AG08396 (cell line): ENCODE measurements at regions not wholly inside any gene's neighbourhood (a gene's known extent, or its start where the extent isn't known, plus 50 kb on each side); places are given as distances from the start of the nearest gene placed in this dataset.
A peak's percentile ranks its signal among the peaks of the same experiment; 100 is the strongest.

Source experiments
- DNase-seq: peaks from one replicate; pipeline ENCODE4 v3.0.0; 2012; ENCODE audit warnings: low spot score, mixed read lengths

- peak; percentile 37 for DNase-seq
Observed at GRCh38 chr2:57720728-57721627, 325.6 kb upstream of the VRK2 start.

DNA sequence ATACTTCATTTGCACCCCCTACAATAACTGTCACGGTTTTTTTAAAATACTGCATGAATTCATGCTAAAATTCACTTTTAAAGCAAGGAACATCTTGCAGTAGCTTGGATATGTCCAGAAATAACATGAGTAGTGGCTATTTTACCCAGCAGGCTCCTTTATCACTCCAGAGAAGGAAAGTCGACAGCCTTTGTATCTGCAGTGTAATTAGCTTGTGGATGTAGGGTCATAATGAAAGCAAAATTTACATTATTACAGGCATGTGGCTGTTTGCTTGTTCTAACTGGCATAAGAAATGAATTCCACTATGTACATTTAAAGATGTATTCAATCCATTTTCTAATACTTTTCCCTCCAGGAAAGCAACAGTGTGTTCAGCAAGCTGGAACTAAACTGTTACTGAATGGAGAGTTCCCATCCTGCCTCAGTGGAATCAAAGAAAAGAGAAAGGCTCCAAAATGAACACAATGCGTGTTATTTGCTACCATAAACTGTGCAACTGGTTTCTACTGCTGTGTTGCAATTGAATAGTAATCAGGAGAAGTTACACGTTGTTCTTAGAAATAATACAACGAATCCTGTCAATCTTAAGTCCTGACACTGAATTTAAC lies 321.2 kb upstream of the VRK2 start:
- DNase-seq: no peak

GRCh38 chr2:57726294-57726693 lies 320.3 kb upstream of the VRK2 start:
- DNase-seq: no peak

- no peak for DNase-seq
Observed at GRCh38 chr2:57728691-57729090, 317.9 kb upstream of the VRK2 start.

- no peak for DNase-seq
Observed at GRCh38 chr2:57733956-57734355, 312.6 kb upstream of the VRK2 start.

GRCh38 chr2:57740891-57741290 lies 305.7 kb upstream of the VRK2 start:
- DNase-seq: no peak

DNA sequence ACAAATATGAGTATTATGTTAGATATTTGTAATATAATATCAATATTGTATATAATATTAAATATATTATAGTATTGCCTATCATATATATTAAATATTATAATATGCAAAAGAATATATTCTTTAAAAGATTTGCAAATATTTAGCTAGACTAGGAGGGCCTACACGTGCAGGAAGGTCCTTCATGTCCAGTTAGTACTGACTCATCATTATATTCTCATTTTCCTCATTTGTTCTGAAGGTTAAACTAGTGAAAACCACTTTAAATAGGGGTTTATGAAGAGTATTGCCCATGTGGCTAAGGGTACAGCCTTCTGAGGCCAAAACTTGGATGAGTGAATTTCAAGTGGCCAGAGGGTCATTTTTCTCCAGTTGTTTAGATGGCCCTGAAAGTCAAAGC lies 293.0 kb upstream of the VRK2 start:
- no peak for DNase-seq

- DNase-seq: no peak
Observed at GRCh38 chr2:57758686-57759085, 287.9 kb upstream of the VRK2 start.

- no peak for DNase-seq
Observed at GRCh38 chr2:57759131-57759530, 287.5 kb upstream of the VRK2 start.

- peak; percentile 85 for DNase-seq
Observed at GRCh38 chr2:57759822-57760300, 286.7 kb upstream of the VRK2 start.

DNA sequence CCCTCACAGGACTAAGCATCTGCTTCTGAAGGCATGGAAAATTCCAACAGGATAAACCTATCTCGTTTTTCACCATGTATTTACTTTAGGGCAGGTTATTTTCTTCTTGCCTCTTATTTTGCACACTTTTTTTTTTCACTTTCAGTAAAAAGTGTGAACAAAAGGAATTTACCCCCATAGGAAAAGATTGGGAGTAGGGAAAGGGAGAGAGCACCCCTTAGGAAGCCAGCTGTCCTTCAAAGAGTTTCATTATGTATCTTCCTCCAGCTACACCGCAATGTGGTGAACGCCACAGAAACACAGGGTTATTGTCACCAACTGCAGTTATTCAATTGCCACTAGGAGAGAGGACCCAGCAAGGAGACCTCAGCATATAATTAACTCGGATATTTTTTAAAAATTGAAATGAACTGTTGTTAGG lies 286.2 kb upstream of the VRK2 start:
- DNase-seq: no peak

DNA sequence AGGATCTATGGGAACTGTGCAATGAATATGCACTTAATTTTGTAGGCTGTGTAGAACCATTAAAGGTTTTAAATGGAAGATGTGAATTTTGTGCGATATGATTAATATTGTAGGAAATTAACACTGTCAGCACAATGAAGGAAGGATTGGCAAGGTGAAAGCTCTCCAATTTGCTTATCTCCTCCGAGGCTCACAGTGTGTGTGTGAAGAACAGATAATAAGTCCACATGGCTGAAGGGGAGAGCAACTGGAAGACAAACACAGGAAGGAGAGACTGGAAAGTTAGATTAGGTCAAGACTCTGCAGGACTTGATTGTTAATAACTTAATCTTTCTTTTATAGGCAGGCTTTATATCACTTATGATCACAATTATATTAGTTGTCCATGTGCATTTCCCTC lies 269.7 kb upstream of the VRK2 start:
- DNase-seq: no peak

DNA sequence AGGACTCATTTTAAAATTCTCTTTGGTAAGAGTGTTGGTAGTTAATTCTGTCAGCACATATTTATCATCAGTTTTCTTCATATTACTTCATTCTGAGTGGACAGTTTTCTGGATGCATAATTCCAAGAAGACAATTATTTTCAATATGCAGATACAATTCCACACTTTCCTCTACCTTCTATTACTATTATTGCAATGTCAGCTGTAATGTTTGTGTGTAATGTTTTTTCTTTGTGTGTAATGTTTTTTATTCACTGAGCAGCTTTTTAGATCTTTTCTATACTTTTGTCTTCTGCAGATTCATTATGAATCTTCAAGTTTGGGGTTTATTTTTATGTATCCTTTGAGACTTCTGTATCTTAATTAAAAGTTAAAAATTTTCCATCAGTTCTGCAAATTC lies 264.0 kb upstream of the VRK2 start:
- no peak for DNase-seq

DNA sequence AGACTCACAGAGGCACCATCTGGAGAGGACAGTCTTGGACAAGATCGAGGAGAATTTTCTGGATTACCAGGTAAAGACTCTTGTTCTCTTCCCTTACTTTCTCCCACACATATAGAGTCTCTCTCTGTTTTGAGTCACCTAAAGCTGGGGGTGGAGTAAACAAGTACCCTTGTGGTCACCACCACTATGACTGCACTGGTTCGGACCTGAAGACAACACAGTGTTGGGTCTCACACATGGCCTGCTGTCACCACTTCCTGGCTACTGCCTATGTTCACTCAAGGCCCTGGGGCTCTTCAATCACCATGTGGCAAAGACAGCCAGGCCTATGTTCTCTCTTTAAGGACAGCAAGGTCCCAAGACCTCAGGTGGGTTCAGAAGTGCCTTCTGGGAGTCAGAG lies 253.3 kb upstream of the VRK2 start:
- no peak for DNase-seq

DNA sequence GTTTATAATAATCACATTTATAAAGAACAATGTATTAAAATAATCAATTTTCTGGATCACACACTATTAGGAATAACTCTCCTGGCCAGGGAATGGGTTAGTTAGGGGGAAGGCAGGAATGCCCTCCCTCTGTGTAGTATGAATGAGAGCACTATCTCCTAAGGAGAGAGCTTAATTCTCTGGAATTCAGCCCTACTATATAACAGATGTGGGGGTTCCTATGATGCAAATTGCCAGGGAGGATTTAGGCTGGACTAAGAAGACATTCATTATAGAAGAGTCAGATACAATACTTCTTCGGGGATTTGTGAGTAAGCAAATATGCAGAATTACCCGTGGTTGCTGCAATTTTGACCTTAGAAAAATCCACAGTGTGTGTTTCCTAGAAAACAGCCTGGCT lies 250.1 kb upstream of the VRK2 start:
- DNase-seq: no peak

- DNase-seq: no peak
Observed at GRCh38 chr2:57798346-57798745, 248.3 kb upstream of the VRK2 start.

- no peak for DNase-seq
Observed at GRCh38 chr2:57802243-57802642, 244.4 kb upstream of the VRK2 start.

- no peak for DNase-seq
Observed at GRCh38 chr2:57804971-57805370, 241.6 kb upstream of the VRK2 start.

DNA sequence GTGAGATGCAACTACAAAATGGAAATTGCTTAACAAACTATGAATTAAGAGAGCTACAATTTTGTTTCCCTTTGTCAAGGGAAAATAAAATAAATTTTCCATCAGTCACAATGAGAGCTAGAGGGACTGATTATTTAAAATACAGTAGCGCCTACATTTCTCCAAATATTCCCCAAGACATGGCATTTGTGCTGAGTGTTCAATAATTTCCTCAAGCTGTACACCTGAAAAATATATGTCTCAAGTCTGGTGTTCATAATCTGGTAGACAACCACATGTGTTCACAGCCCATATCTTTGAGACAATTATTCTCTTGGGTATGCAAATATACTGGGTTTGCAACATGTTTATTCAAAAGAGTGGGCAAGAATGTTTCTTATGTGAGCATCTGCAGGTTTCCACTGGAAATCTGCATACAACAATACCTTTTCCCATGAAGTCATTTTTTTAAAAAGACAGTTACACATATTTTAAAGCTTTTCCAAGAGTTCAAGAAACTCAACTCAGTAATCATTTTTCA lies 240.1 kb upstream of the VRK2 start:
- no peak for DNase-seq

DNA sequence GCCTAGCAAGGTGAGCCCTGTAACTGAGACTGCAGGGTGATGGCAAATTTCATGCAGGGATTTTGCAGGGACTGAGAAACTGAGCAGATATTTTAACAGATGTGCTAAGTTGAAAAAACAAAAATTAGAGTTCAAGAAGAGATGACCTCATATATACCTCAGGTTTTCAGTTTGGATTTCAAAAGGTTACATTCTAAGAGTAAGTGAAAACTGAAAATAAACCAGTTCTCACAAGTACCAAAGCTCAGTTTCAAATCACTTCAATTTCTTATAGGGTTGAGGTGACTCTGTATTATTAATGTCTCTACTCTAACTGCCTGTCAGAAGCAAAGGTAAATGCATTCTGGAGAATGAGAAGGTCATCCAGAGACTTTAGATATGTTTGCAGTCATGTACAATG lies 237.4 kb upstream of the VRK2 start:
- DNase-seq: no peak

DNA sequence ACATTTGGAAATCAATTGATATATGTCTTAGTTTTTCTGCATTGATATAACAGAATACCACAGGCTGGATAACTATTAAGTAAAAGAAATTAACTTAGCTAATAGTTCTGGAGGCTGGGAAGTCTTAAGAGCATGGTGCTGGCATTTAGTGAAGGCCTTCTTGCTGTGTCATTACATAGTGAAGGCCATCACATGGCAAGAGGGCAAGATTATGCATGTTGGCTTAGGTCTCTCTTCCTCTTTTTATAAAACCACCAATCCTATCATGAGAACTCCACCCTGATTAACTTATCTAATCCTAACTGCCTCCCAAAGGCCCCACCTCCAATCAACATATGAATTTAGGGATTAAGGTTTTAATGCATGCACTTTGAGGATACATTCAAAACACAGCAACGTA lies 225.5 kb upstream of the VRK2 start:
- DNase-seq: no peak

DNA sequence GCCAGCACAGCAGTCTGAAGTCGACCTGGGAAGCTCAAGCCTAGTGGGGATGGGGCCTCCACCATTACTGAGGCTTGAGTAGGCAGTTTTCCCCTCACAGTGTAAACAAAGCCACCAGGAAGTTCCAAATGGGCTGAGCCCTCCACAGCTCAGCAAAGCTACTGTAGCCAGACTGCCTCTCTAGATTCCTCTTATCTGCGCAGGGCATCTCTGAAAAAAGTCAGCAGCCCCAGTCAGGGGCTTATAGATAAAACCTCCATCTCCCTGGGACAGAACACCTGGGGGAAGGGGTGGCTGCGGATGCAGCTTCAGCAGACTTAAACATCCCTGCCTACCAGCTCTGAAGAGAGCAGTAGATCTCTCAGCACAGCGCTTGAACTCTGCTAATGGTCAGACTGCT lies 218.4 kb upstream of the VRK2 start:
- no peak for DNase-seq

DNA sequence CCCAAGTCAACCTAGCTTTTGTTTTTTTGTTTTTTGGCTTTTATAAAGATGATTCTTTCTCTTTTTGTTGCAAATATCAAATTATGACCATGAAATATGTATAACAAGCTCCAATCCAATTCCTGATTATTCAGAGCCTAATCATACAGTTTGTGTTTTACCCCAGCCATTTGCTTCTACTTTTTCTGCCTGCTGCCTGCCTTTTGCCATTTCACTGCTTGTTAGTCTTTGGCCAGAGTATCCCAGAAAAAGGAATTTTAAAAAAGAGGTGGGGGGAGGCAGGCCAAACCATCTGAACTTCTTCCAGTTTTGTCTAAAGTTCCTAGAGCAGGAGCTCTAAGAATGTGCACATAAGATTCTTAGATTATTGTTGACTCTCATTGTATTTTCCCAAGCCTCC lies 211.9 kb upstream of the VRK2 start:
- no peak for DNase-seq
